NCI-H69 (cell line): ENCODE measurements at regions not wholly inside any gene's neighbourhood (a gene's known extent, or its start where the extent isn't known, plus 50 kb on each side); places are given as distances from the start of the nearest gene placed in this dataset.
"Not testable (repeated sequence)": the region's sequence is repeated elsewhere in the genome, so short reads cannot be mapped to it uniquely, and the experiment has no call there.

Source experiments
- DNase-seq: peaks from one replicate; lab custom pipeline; 2025; lab: John Stamatoyannopoulos, UW

DNA sequence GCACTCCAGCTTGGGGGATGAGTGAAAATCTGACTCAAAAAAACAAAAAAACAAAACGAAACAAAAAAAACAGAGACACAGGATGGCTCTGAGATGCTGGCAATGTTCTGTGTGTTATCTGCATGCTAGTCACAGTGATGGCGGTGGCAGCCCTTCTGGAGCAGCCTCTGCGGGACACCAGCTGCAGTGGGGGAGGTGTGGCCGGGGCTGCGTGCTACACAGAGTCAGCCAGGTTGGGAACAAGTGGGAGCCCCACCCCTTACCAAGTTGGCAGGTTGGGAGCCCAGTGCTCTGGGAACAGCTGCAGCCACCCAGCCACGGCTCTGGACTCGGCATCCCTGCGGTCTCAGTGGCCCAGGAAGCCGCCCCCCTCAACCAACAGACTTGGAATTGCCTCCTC is 206.5 kb upstream of the ZFP42 start:
- DNase-seq: no peak

DNA sequence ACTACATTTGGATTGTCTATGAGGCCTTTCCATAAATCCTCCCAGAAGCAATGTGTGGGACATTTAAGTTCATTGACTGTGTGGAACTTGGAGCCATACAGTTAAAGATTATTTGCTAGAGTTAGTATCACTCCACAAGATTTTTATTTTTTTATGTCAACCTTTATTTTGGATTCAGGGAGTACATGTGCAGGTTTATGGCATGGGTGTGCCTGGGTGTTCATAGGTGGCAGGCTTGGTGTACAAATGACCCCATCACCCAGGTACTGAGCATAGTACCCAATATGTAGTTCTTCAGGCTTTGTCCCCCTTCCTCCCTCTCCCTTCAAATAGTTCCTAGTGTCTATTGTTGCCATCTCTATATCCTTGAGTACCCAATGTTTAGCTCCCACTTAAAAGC is 199.8 kb upstream of the ZFP42 start:
- no peak for DNase-seq

DNA sequence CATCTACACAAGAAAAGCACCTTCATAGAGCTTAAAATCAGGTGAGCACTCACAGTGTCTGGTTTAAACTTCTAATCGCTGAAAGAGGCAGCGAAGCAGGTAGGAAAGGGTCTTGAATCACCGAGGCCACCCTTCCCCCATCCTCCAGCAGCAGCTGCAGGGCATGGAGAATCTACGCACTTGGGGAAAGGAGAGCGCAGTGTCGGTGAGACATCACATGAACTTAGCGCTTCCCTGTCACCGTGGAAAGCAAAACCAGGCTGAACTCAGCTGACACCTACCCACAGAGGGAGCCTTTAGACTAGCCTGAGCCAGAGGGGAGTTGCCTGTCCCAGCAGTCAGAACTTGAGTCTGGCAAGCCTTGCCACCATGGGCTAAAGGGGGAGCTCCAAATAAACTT is 197.2 kb upstream of the ZFP42 start:
- no peak for DNase-seq

DNA sequence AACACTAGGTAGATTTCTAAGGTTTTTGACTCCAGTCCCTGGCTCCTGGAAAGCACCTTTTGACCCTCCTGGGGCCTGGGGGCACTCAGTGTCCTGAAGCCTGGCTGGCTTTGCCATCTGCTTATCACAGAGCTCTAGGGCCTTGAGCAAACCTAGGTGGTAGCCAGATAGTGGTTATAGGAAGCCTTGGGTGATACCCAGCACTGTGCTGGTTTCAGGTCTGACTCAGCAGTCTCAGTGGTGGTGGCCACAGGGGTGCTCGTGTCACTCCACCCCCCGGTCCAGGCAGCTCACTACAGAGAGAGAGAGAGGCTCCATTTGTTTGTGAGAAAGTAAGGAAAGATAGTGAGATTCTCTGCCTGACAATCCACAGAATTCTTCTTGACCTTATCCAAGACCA is 195.8 kb upstream of the ZFP42 start:
- no peak for DNase-seq

DNA sequence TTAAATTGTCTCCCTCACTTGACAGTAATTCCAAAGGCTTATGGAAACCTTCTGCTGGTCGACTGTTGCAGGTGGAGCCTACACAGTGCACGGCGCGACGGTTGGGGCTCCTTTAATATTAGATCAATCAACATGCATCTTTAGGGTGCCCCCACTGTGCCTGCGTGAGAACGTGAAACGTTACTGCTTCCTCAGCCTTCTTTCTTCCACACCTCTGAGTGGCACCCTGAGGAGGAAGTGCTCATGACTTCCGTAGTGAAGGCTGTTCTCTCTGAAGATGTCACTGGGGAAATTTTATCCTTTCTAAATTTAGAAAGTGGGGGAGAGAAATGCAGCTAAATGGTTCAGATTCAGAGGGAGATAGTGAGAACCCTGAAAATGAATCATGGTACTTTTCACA is 184.0 kb upstream of the ZFP42 start:
- DNase-seq: no peak

DNA sequence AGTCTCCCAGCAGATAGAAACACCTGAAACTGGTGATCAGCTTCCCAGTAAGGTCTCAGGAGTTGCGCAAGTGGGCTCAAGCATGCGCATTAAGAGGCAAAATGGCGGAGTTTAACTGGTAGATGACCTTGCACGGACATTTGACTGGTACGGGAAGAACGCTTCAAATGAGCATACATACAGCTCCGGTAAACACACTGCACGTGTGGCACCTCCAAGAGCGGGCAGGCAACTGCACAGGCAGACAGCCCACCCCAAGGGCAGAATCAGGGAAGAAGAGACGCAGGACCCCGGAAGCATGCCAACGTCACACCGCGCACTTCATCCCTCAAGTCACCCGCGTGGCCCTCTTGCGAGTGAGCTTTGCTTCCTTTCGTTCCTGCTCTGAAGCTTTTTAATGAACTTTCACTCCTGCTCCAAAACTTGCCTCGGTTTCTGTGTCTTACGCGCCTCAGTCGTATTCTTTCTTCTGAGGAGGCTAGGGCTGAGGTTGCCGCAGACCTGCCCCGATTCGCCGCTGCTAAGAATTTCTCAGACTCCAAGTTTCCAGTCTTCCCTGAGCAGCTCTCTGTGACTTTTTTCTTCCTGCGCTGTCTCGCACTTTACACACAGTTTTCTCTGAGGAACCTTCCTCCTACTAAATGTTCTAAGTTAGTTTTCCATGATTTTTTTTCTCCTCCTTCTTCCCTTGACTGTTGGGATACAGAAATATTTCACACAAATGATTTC is 180.7 kb upstream of the ZFP42 start:
- DNase-seq: no peak

DNA sequence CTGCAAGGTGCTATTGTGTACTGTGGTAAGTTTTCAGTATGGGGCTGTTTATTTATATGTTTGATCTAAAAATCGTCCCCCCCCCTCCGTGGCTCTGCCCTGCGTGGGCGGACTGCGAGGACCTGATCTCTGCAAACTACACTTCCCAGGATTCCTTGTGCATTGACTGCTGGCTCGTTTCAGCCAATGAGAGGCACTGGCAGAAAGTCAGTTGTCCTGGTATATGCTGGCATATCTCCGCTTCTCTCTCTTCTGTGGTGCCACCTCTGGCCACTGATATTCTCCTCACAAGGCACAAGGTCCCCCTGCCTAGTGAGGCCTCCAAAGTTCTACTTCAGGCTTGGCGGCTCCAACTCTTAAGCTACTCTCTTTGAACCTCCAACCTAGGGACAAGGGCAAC is 168.8 kb upstream of the ZFP42 start:
- DNase-seq: no peak

DNA sequence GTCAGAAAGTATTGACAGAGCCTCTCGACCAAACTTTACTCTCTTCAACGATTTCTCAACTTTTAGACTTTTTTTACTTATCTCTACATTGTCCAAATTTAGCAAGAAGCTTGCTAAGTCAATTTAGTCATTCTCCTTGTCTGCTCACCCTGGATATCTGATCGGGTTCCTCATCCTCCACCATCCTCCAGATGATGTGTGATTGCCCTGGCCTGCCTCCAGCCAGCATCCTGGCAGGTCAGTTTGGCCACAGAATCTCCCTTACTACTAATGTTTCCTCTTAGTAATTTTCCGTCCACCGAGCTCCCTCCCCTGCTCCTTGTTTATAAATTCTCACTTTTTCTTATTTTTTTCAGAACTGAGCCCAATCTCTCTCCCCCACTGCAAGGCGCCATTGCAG is 167.9 kb upstream of the ZFP42 start:
- no peak for DNase-seq

DNA sequence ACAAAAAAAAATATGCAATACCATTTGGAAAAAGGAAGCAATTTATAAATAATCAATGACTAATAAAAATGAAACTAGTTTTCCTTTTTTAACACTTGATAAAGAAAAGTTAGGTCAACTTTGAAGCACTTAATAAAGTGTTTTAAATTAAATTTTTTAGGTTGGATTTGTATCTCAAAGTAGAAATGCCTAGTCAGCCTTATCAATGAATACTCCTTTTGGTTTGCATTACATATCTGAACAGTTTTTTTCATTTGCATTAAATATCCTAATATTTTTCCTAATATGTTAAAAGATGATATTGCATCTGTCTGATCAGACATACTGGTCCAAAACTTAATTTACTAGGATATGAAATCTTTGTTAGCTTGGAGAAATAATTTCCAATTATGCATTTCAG is 155.8 kb upstream of the ZFP42 start:
- DNase-seq: no peak

DNA sequence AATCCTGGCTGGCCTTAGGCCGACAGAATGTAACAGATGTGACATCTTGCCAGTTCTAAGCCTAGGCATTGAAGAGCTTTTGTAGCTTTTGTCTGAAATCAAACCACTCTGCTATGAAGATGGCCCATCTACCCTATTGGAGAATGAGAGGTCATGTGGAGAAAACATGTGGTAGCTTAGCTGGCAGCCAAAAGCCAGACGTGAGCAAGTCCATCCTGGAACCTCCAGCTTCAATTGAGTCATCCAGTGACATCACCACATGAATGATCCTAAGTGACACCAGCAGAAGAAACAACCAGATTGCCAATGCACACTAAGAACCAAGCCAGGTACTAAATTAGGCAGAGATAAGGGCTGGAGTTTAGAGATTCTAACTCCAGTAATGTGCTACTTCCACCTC is 154.8 kb upstream of the ZFP42 start:
- DNase-seq: no peak

DNA sequence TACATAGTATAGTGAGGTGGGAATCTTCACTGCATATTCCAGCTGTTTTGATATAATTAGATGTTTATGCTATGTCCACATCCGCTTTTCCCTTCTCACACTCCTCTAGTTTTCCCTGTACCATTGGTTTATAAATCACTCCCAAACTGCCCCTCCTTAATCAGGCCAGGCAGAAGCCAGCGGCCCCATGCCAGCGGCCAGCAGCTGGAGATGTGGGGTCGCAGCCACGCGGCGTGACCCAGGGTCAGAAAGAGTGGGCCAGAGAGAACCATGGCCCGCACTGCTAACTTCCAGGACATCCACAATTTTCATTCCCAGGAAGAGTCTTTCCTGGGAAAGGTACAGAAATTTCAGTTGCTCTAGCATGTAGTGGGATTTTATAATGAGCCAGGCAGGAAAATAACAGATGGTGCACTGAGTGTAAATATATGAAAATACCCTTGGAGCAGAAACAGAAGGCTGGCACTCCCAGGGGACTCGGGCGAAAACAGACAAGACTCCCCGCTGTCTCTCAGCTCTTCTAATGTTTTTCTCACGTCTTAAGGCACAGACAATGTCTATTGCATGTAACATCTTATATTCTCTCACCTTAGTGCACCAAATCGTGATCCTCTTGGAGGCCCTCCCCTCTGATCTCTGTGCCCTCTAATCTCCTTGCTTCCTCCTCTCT is 145.9 kb upstream of the ZFP42 start:
- DNase-seq: peak; percentile 67

DNA sequence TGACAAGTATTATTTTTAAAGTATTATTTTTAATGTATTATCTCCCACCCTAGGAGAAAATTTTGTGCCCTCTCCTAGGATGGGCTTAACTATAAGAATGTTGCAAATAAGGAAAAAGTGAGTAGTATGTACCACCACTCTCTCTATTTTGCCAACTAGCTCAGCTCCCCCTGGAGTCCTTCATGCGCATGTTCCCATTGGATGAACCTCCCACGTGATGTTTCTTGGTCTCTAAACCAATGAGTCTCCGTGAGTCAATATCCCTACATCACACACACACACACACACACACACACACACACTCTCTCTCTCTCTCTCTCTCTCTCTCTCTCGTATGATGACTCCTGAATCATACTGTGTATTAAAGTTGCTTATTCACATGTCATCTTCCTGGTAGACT is 129.7 kb upstream of the ZFP42 start:
- DNase-seq: no peak

DNA sequence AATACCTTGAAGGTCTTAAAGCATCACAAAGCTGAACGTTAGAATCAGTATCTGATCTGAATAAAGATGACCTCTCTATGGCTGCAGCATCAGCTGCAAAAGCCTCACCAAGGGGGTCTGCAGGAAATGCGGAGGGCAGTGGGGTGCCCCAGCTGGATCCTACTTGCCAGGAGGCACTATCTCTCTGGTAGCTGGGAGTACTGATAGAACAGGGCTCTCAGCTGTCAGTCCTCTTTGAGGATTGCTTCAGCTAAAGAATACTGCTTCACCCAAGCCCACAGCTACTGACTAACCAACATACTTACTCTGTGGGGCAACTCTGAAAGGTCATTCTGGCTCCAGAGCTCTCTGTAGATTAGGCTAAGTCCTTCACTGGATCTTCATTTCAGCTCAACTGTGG is 112.5 kb upstream of the ZFP42 start:
- no peak for DNase-seq

DNA sequence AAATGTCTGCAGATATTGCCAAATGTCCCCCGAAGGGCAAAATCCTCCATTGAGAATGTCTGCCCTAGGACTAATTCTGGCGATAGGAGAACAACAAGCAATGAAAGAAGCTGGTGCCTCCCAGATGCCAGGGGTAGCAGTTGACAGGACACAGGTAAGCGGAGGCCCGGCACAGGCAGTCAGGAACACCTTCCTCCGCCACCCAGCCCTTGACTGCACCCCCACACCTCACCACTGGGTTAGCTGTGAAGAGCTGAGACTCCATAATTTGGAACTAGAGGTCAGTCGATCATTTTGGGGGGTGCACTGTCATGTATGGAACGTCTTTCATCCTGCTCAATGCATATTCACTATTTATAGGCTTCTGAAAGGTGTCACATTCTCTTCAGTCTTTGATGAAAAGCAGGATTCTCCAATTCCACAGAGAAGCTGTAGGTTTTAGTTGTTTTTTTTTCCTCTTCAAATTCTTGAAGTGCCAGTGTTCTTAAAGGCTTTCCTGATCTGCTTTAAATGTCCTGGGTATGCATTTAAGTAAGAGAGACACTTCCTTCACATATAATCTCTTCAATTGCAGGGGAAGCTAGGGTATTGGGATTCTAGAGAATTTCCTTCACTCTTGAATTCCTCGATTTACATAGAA is 111.6 kb upstream of the ZFP42 start:
- no peak for DNase-seq

DNA sequence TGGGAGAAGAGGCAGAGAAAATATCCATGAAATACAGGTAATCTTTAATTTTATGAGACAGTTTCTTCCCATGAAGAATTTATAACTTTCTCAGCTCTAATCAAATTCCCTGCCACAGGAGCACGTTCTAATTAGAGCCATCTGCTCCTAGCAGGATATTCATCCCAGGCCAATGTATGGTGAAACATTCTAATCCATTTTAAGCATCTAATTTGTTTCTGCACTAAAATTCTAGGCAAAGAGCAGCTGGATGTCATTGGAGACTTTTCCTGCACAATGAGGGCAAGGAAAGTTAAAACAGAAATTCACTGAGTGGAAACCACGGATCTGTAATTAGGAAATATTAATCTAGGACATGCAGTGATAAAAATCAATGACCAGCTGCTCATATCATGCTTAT is 107.7 kb upstream of the ZFP42 start:
- DNase-seq: peak; percentile 4

DNA sequence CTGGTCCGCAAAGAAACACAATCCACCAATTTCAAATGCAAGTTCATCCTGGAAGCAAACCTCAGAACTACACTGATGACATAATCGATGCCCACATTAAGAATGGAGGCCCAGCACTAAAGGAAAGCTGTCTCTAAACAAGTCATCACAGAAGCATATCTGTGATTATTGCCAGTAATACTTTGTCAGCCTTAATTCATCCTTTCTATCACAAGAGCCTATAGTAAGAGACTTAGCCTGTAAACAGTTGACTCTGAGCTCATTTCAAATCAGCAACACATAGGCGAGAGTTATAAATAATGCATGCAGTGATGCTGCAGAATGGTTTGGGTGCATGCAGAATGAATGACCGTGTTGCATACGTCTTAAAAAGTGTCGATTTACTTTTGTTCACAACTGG is 105.9 kb upstream of the ZFP42 start:
- DNase-seq: no peak

DNA sequence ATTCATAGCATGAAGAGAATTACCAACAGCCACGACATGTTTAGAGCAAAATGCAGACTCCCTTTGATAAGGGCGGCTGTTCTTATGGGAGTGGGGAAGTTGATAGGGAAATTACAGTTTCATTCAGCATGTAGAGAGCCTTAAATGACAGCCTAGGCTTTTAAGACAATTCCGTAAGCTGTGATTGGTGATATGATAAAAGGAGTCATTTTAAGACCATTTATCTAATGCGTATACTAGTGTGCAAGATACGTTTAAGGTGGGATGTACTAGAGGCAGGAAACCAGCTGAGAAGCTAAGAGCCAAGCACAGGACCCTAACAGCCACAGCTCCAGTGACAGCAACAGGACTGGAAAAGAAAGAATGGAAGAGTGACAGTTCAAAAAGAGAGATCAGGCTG is 102.2 kb upstream of the ZFP42 start:
- no peak for DNase-seq

DNA sequence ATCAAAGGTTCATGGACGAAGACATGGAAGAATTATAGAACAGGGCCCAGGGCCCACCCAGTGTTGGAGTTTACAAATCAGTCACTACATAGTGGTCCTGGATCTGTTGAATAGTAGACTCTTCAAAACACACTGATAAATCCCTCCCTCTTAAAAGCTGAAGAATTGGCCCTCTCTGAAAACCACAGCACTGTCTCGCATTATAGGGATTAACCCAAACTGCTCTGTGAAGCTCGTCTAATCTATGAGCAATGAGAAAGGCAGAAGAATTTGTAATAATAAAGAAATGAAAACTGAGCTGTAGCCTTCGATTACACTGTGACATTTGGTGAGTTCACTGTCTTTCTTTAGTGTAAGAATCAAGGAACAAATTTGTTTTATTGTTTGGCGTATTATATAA is 92.5 kb upstream of the ZFP42 start:
- DNase-seq: no peak

DNA sequence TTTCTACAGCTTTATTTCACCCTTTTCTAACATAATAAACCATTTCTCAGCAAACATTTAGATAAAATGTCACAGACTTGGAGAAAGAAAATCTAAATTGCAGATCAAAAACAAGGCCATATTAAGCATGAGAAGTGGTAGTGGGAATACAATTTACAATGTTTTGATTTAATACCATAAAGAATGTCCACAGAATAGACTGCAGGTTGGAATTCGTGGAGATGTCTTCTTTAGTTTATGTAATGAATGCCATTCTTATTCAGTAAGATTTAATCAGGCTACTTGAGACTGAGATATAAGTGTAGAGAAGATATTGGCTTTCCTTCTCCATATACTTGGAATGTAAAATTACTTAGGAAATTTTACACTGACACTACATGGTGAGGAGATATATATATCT is 91.9 kb upstream of the ZFP42 start:
- no peak for DNase-seq

DNA sequence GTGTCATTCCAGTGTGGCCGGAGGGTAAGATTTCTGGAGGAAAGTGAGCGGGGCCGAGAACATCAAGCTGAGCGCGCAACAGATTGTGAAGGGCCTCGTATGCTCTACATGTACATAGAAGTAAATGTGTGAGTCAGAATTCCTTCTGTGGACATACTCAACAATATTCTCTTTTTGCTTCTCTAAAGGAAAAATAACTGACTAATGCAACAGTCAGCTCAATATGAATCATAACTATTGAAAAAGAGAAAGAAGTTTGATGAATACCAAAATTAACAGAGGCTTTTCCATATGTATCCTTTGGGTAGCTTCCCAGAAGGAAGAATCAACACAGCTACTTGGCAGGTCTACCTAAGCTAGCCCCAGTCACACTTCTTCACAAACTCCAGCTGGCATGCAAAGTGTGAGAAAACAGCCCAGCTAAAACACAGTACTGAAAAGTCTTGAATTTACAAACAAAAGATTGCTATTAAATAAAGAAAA is 87.5 kb upstream of the ZFP42 start:
- no peak for DNase-seq

DNA sequence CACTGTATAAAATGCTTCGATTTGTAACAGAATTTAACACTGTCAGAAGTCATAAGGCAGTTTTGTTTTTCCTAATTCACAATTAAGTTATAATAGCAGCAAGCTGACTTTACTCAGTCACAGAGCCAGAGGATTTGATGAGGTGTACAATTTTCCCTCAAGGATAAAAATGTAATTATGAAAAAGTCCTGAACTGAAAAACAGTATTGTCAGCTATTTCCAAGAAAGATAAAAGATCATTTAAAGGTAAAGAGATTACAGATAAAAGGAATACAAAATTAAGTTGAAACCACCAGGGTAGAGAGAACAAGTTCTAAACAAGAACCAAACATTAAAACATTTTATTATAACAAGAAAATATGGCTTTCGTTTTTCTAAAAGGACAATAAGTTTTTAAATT is 86.8 kb upstream of the ZFP42 start:
- no peak for DNase-seq

DNA sequence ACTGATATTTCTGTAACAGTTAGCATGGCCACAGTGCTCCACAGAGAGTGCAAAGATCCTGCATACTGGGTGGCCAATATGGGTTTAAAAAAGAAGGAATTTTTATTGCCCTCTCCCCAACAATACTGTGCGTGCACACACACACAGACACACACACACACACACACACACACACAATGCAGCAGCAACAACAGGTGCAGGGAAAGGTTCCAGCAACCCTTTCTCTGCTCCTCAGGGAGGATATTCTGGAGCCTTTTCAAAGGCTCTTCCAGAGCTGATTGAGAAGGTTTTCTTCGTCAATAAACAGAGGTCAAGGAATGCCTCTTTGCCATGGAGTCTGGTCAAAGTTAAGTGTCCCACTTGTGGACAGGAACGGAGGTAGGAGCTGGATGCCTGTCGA is 84.8 kb upstream of the ZFP42 start:
- DNase-seq: no peak

DNA sequence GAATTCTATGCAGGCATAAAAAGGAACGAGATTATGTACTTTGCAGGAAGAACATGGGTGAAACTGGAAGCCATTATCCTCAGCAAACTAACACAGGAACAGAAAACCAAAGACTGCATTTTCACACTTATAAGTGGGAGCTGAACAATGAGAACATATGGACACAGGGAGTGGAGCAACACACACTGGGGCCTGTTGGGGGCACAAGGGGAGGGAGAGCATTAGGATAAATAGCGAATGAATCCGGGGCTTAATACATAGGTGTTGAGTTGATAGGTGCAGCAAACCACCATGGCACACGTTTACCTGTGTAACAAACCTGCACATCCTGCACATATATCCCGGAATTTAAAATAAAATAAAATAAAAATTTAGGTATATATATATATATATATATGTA is 80.2 kb upstream of the ZFP42 start:
- not testable (repeated sequence) for DNase-seq

DNA sequence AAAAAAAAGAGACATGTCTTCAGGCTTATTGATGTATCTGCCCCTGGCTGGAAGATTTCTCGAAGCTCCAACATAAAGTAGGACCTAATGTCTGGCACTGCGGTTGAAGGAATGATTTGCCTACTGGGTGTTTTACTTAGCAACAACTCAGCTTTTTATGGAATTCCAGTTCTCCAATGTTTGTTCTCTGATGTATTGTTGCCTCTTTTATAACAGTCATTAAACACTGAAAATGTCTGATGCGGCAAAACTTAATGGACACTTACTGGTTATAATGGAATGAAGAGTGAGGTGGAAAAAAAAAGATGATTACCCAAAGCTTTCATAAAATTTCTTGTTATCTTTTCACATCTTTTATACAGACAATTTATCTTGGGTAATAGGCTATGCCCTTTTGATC is 75.6 kb upstream of the ZFP42 start:
- no peak for DNase-seq
